Amygdala (tissue), 56 donors: ENCODE measurements at regions not wholly inside any gene's neighbourhood (a gene's known extent, or its start where the extent isn't known, plus 50 kb on each side); places are given as distances from the start of the nearest gene placed in this dataset.

Source experiments
- DNase-seq, 56 donors: peaks; one replicate each; lab custom pipeline; 2025; lab: John Stamatoyannopoulos, UW

DNA sequence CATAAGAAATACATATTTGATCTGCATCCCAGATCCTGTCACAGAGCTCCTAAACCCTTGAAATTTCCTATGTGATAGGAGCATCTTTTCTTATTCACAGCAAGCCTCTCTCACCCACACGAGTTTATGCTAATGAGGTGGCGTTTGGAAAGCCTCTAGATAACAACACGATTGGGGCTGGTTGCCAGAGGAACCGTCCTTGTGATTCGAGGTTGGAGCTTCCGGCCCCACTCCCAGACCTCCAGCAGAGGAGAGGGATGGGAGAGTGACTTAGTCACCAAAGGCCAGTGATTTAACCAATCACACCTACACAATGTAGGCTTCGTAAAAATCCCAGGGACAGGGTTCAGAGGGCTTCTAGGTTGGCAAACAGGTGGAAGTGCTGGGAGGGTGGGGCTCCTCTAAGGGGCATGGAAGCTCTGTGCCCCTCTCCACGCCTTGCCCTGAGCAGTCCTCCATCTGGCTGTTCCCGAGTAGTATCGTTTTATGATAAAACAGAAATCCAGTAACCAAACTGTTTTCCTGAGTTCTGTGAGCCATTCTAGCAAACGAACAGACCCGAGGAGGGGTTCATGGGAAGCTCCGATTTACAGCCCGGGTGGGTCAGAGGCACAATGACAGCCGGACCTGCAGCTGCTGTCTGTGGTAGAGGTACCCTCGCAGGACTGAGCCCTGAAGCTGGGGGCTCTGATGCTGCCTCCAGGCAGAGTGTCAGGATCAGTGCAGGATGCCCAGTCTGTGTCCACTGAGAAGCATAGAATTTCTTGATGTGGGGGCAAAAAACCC is 238.1 kb upstream of the ARID1B start:
- peak in 4 of 56 donors; percentile 7 to 22 (median 12) for DNase-seq

DNA sequence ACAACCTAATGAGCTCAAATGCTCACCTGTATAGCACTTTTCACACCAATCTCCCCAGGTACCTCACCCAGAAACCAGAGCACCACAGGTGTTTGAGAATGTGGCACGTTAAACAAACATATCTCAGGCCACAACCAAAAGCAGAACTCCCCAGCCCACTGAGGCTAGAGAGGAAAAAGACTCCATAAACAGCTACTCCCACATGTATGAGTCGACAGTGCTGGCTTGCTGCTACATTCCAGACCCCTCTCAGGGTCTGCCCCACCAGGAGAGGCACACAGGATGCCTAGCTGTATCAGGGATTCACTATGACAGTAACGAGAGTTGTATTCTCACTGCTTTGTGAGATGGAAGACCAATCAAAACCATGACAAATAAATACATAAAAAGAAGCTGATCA is 242.6 kb upstream of the ARID1B start:
- DNase-seq: no peak

DNA sequence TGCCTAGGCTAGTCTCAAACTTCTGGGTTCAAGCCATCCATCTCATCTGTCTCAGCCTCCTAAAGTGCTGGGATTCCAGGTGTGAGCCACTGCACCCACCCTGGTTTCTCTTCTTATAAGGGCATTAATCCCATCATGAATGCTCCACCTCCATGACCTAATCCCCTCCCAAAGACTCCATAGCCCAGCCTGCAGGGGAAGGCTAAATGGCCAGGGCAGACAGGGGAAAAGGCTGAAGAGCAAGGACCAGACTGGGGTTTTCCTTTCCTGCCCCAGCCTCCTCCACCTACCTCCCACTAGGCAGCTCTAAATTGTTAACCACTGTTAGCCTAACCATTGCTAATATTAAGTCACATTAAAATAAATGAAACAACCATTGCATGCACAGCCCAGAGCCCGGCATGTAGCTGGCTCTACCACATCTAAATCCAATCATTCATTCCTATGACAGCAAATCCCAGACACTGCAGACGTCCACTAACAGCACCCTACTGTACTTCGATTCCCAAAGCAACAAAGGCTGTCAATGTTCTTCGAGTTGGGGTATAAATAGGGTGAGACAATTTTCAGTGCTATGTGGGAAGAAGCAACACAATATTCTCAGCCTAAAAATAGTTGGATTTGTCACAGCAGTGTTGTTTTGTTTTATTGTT is 243.2 kb upstream of the ARID1B start:
- peak in 2 of 56 donors; percentile 10 to 12 for DNase-seq

DNA sequence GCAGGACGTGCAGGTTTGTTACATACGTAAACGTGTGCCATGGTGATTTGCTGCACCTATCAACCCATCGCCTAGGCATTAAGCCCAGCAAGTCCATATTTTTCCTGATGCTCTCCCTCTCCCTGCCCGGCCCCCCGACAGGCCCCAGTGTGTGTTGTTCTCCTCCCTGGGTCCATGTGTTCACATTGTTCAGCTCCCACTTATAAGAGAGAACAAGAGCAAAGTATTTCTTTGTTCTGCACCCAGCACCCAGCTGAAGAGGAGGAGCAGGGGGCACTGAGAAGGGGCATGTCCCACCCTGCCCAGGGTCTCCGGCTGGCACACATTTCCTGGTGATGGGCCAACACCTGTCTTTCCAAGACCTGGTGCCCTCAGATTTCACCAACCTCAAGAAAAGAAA is 251.1 kb upstream of the ARID1B start:
- no peak for DNase-seq

DNA sequence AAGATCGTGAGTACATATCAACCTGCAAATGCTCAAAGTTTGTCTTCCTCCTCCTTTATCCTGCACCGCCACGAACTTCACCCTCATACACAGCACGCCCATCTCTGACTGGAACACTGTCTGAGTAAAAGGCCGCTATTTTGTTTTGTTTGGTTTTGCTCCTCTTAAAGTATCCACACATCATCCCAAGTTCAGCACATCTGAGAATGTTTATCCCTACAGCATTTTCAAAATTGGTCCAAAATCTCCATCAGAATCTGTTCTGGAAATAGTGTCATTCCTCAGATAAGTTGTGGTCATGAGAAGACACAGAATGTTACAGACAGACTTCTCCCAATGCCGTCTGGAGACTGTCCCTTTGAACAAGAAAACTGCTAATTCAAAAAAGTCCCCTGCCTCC is 251.6 kb upstream of the ARID1B start:
- no peak for DNase-seq

DNA sequence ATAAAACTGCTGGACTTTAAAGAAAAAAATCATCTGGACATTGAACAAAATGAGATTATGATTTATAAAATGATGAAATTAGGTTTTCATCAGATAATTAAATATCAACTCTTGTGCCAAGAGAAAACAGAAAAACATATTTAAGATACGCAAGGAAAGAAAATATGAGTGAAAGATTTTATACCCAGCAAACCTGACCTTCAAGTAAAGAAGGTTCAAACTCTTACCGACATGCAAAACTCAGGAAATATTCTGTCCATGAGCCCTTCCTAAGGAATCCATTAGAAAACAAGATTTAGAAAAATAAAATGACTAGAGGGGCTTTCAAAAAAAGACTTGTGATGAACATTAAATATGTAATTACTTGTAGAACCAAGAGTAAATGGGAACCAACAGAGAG is 257.2 kb upstream of the ARID1B start:
- DNase-seq: no peak

DNA sequence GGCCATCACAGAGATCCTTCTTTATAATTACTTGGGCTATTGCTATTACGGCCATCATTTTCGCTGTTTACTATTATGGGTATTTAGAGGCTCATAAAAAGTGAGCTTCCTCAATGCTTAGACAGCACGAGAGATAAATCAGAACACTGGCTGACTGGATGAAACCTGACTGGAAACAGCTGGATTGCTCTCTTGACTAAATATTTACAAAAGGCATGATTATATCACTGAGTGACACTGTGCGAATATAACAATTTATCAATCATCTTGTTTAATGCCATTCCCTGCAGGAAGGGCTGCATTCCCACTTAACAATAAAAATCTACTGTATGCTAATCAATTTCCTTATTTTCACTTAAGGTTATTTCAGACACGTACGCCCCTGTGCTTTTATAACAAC is 260.1 kb upstream of the ARID1B start:
- no peak for DNase-seq

DNA sequence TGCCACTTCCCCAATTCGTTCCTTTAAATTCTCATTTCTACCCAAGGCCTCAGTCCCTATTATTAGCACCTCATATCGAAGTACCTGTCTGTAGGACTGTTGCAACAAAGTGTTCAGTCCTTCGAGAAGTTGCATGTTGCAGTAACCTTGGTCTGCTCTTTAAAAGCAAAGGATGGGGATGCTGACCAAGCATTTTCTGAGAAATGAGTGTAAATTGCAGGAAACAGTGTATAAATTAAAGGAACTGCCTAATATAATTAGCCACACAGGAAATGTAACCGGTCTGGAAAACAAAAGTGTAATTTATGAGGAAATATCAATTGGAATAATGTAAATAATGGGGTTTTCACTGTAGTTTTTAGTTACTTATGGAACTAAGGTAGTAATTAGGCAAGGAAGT is 261.9 kb upstream of the ARID1B start:
- no peak for DNase-seq

DNA sequence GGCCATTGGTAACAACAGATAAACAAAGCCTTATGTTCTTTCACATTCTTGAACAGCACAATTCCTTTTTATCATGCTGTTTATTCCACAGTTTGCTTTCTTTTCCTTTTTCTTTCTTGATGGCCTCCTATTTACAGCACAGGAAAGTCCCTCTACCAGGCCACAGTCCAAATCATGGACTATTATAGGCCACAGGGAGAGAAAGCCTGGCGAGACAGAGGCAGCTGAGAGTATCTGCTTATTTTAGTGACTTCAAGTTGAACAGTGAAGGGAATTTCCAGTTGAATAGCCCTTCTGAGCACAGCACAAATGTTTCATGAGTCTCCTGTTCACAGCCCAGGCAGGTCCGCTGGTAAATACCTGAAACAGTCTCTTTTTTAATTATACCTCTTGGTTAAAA is 263.7 kb upstream of the ARID1B start:
- DNase-seq: no peak

DNA sequence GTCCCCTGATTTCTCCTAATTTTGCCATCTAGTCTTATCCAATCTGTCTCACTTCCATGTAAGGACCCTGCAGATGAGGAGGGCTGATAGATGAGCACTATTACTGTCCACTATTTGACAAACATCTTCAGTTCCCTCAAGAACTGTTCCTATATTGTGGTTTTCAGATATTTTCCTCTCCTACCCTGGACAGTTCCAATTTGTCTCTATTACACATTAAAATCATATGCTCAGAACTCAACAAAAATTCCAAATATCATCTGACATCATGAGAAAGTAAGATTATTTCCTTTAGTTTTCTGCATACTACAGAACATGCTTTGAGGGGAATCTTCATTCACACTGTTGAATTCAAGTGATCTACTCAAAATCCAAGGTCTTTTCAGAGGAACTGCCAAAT is 265.6 kb upstream of the ARID1B start:
- no peak for DNase-seq

DNA sequence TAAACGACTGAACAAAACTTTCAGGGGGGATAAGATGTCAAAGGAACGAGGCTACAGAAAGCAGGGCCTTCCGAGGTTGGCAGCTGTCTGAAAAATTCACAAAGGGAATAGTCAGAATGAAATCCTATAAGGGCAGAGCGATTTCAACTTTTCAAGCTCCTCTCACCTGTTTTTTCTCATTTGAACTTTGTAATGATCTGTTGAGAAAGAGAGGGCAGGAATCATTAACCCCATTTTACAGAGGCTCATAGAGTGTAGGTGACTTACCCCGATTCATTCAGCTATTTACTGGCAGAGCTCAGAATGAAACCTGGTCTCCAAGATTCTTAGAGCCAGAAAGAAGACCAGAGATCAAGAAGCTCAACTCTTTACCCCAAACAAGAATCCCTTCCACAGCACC is 266.1 kb upstream of the ARID1B start:
- DNase-seq: no peak

DNA sequence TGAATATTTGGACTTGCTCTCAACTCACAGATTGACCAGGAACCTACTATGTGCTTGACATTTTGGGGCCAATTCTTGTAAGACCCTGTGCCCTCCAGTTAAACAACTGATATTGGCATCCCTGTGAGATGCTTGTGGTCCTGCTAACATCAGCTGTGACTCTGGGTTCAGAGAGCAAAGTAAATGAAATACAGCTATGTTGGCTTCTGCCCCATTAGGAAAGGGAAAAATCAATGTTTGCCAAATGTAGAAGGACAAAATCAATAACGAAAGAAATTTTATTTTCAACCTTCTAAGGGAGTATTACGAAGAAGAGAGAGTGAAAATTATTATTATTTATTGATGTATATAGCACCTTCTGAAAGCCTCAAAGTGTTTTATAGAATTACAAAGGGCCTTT is 266.9 kb upstream of the ARID1B start:
- DNase-seq: no peak

DNA sequence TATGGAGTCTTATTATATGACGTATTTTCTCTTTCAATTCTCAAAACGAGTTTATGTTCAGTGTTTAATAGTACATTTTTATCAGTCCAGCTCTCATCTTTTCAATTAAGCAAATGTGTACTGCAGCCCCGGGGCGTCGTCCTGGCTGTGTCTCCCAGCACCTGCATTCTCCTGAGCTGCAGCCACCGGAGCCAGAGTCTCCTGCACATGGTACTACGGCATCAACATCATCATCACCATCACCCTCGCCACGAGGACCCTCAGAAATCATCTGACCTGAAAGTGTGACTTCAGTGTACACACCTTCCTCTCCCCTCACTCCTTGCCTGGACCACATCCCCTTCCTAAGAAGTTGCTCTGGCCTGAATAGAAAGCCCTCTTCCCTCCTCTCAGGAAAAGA is 267.7 kb upstream of the ARID1B start:
- DNase-seq: no peak

DNA sequence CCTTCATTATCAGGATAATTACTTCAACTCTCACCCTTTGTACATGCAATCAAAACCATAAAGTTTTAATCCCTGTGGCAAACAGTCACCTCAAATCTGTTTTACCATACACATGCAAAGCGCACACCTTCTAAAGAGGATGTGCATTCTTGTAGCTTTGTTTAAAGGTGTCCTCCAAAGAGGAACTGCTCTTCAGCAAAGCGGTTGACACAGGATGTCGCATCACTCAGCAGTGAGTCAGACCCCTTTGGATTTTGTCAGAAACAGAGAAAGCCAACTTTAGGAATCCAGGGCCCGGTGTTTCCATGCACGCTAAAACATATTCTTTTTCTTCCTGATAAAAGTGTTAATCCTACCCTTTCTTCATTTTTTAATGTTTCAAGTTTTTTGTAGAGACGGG is 268.3 kb upstream of the ARID1B start:
- no peak for DNase-seq

DNA sequence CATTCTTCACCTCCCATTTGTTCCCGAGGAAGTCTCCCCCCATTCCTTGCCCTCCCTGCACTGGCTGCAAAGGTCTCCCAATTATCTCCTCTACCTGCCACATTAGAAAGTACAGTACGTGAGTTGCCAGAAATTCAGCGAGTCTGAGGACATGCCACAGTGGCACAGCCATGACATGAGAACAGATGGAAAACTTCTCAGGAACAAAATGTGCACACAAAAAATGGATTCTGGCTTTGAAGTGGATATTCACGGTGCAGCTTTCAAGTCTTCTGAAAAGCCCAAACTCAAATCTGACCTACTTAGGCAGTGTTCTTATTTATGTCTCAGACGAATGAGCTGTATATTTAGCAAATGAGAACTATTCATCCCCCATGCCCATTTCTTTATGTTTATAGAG is 269.1 kb upstream of the ARID1B start:
- peak in 3 of 56 donors; percentile 5 to 35 (median 20) for DNase-seq

DNA sequence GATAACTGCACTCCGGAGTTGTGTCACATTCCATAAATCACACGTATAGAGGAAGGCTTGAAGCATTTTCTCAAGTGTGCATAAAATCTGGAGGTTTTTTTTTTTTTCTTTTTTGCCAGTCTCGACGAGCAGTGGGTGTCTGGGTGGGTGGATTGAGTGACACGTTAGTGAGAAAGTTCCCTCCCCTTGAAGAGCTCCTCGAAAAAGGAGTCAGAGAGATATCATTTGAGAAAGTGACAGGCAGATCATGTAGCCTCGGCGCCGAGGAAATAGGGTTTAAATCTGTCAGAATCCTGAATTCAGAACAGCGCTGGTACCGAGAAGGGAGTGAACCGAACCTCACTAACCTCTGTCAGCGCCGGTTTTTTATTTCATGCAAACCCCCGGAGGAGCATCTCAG is 269.5 kb upstream of the ARID1B start:
- DNase-seq: peak in 4 of 56 donors; percentile 9 to 30 (median 18)

DNA sequence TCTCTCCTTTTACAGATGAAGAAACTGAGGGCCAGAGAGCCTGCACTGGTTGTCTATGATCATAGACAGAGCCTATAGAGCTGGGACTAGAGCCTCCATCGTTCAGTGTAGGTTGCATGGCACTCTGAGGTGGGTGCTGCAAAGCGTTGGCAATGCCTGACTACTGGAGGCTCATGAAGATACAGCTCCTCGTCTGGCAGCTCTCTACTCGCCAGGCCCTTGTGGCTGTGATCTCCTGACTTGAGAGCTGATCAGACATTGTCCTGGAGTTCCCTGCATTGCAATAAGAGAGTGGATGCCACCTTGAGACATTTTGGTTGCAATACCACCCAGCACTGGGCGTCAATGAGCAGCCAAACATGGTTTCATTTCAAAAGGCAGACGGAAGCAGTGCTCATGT is 270.1 kb upstream of the ARID1B start:
- DNase-seq: peak in 1 of 56 donors; percentile 4

DNA sequence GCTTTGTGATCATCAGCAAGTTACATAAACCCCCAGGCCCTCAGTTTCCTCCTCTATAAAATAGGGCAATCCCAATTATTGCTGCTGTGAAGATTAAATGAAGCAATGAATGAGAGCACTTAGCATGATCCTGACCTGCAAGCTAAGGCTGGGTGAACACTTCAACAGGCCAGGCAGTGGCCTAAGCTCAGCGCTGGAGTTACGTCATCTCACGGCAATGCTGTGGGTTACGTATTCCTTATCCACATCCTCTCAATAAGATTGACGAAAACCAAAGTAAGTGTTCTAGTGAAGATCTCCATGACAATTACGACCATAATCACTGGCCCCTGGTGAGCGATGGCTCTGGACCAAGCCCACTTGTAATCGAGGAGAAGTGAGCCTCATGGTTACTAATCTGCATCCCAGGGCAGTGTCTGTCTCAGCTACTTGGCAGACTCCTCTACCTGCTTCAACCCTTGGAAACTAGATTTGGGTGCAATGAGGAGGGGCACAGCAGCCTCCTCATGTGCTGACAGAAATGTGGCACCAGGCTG is 274.1 kb upstream of the ARID1B start:
- no peak for DNase-seq

DNA sequence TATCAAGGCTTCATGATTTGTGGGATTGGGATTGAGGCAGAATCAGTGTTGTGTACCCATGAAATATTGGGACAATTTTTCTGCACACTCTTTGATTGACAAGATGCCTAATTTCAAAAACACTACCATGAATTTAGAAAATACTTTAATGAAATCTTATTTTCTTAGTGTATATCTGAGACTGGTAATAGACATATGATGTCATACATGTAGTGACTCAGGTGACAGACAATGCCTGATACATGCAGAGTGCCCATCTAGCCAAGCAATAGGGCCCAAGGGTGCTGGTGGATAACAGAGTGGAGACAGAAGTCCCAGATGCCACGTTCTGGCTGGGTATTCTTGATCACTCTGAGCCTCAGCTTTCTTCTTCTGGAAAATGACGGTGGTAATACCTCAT is 279.6 kb upstream of the ARID1B start:
- no peak for DNase-seq

DNA sequence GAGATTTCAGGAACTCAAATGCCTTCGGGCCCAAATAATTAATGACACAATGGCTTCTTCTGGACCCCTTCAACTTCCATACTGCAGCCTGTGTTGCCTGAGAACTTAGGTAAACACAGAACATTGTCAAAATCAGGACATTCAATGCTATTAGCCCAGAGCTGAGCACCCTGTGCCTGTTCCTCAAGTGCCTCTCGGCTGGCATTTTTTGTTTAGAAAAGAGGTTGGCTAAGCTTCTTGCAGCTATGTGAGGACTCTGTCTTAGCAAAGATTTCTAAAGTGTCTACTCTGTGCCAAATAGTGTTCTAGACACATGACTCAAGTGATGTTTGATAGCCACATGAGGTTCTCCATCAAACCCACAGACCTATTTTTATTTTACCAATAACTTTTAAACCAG is 289.3 kb upstream of the ARID1B start:
- DNase-seq: no peak

DNA sequence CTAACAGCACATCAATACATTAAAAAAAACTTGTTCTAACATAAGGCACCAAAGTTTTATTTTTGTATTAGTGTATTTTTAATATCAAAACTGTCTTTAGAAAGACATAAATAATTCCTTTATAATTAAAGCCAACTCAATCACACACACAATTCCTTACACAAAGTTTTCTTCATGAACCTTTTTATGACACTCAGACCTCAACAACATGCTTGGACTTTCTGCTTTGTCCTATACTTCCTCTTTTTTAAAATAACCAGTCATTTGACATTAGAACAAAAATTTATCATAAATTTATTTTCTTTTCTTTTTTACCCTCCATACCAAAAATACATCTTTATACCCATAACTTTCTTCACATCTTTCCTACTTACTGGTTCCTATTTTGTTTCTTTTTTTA is 292.0 kb upstream of the ARID1B start:
- DNase-seq: no peak

DNA sequence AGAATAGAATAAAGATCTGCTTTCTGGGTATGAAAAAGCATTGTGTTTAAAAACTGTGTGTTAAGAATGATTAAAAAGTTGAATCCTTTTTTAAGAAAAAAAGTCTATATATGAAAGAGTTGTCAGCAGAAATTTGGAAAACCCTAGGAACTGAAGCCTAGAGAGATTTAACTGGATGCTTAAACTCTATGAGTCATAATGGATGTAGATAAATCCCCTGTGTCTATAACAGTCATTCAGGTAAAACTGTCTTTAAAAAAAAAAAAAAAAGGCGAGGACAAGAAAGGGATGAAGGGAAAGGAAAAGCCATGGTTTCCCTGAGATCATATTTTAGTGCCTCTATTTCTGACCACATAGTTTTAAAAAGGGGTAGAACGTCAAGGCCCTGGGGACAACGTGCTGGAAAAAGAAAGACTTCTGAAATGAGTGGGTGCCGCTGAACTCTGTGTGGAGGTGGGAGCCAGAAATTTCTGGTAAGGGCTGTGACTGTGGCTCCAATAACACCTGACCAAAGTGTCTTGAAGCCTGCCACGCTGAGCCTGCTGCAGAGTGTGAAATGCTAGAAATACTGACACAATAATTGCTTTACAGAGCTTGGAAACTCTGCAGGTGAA is 302.6 kb upstream of the ARID1B start:
- DNase-seq: no peak
